Dermis blood vessel endothelial cell (primary cell): ENCODE measurements at regions not wholly inside any gene's neighbourhood (a gene's known extent, or its start where the extent isn't known, plus 50 kb on each side); places are given as distances from the start of the nearest gene placed in this dataset.
"Not testable (repeated sequence)": the region's sequence is repeated elsewhere in the genome, so short reads cannot be mapped to it uniquely, and the experiment has no call there.

ENCODE experiments used
- DNase-seq: peaks from one replicate; pipeline ENCODE4 v3.0.0; 2010

DNA sequence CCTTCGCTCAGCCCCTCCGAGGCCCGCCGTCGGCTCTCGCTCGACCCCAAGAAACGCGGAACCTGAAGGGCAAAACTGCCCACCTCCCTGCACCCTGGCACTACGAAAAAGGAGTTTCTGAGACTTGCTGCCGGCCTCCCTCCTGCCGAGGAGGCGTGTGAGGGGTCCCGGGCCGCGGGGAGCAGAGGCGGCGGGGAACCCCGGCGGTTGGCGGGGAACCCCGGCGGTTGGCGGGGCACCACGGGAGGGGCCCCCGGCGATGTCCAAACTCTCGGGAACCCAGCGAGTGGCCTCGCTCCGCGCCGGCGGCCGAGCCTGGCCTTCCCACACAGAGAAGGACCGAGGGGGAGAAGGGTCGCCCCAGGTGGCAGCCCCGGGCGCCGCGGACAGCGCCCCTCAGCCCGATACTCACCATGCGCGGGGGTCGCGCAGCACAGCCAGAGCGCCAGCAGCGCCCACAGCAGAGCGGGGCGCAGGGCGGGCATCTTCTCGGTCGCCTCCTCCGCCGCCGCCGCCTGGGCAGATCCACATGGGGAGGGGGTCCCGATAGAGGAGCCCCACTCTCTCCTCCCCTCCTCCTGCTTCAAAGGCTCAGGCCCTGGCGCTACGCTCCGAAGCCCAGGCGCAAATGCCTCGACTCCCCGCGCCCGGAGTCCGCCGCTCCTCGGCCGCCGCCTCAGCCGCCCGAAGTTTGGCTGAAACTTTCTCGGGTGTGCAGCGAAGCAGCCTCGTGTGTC lies 69.4 kb upstream of the NUDT4B start:
- peak; percentile 31 for DNase-seq

- DNase-seq: not testable (repeated sequence)
These were observed 68.7 kb upstream of the NUDT4B start for GRCh38 chr1:148679787-148680326.

GRCh38 chr1:148686735-148687134 lies 61.8 kb upstream of the NUDT4B start:
- not testable (repeated sequence) for DNase-seq

DNA sequence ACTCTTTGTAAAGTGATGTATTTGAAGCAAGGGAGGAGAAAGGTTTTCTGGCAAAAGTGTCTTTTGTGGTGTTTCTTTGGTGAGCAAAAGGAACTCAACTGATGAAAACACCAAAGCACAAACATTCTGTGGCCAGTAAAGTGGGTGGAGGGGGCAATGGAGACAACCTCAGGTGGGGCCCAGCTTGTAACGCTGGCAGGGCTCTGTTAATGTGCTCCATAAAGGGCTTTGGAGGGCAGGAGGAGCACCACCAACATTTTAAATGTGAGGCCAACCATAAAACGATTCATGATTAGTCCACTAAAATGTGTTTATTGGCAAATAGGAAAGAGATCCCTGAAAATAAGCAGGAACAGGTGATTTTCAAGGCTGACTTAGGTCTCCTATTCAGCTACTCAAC lies 61.2 kb upstream of the NUDT4B start:
- DNase-seq: not testable (repeated sequence)
